Neural cell (in vitro differentiated cells): ENCODE measurements at regions not wholly inside any gene's neighbourhood (a gene's known extent, or its start where the extent isn't known, plus 50 kb on each side); places are given as distances from the start of the nearest gene placed in this dataset.

ENCODE experiments used
- H2AFZ ChIP-seq: fragments of 200-600, 300-800 bp; sonication (generic), shearing (Covaris generic); 2 replicates; pipeline ENCODE4 v1.6.0; 2014; ENCODE audit warnings: low read depth, mild to moderate bottlenecking, antibody characterized with exemption, low read length, moderate library complexity
- H3F3A ChIP-seq: fragments of 200-600 bp; shearing (Covaris generic); 2 replicates; pipeline ENCODE4 v1.6.1; 2016; ENCODE audit warnings: mild to moderate bottlenecking, moderate library complexity, mixed read lengths, antibody characterized with exemption, low read length; ENCODE audit not compliant: insufficient read depth, poor library complexity, severe bottlenecking
- H3K27ac ChIP-seq: fragments of 200-600, 300-800 bp; sonication (generic), shearing (Covaris generic); 2 replicates; pipeline ENCODE4 v1.5.1; 2014; ENCODE audit warnings: mild to moderate bottlenecking, low read length, moderate library complexity
- H3K27me3 ChIP-seq: fragments of 300-800, 200-600 bp; sonication (generic), shearing (Covaris generic); 2 replicates; pipeline ENCODE4 v1.6.0; 2014; ENCODE audit warnings: mild to moderate bottlenecking, low read depth, low read length, moderate library complexity; ENCODE audit not compliant: insufficient read depth
- H3K36me3 ChIP-seq: fragments of 300-800, 200-600 bp; sonication (generic), shearing (Covaris generic); 2 replicates; pipeline ENCODE4 v1.5.1; 2014; ENCODE audit warnings: mild to moderate bottlenecking, antibody characterized with exemption, low read length, moderate library complexity; ENCODE audit not compliant: insufficient read depth
- H3K4me2 ChIP-seq: fragments of 300-800, 200-600 bp; sonication (generic), shearing (Covaris generic); 2 replicates; pipeline ENCODE4 v1.6.0; 2014; ENCODE audit warnings: mild to moderate bottlenecking, low read length
- H3K4me3 ChIP-seq: fragments of 300-800, 200-600 bp; sonication (generic), shearing (Covaris generic); 2 replicates; pipeline ENCODE4 v1.5.1; 2014; ENCODE audit warnings: mild to moderate bottlenecking, low read length, moderate library complexity
- H3K79me2 ChIP-seq: fragments of 200-600 bp; shearing (Covaris generic); replicated peaks from 2 replicates; pipeline ENCODE4 v1.6.0; 2014; ENCODE audit warnings: mild to moderate bottlenecking, low read length, moderate library complexity; ENCODE audit not compliant: insufficient read depth
- H3K9ac ChIP-seq: fragments of 300-800, 200-600 bp; sonication (generic), shearing (Covaris generic); 2 replicates; pipeline ENCODE4 v1.6.1; 2016; ENCODE audit warnings: mild to moderate bottlenecking, low read length, mixed read lengths
- H3K9me2 ChIP-seq: fragments of 200-600 bp; shearing (Covaris generic); 2 replicates; pipeline ENCODE4 v1.6.1; 2016; ENCODE audit warnings: mild to moderate bottlenecking, low read length, mixed read lengths; ENCODE audit not compliant: insufficient read depth
- H3K9me3 ChIP-seq: fragments of 200-600, 300-800 bp; sonication (generic), shearing (Covaris generic); 2 replicates; pipeline ENCODE4 v1.6.1; 2016; ENCODE audit warnings: mild to moderate bottlenecking, mixed run types, low read length, moderate library complexity, mixed read lengths
- H4K20me1 ChIP-seq: fragments of 200-600 bp; shearing (Covaris generic); 2 replicates; pipeline ENCODE4 v1.6.1; 2016; ENCODE audit warnings: mild to moderate bottlenecking, mixed run types; ENCODE audit not compliant: insufficient read depth
- EP300 ChIP-seq: fragments of 450-650 bp; conservative IDR thresholded peaks from 2 replicates; pipeline ENCODE4 v1.6.1; 2014; ENCODE audit warnings: antibody characterized with exemption, mild to moderate bottlenecking, moderate library complexity; ENCODE audit not compliant: poor library complexity, severe bottlenecking
- EZH2 ChIP-seq: fragments of 200-600, 300-800 bp; shearing (Covaris generic), sonication (generic); IDR thresholded peaks from 2 replicates; pipeline ENCODE4 v1.6.1; 2014; ENCODE audit warnings: antibody characterized with exemption, low read length, borderline replicate concordance, mild to moderate bottlenecking; ENCODE audit not compliant: insufficient read depth, poor library complexity, severe bottlenecking
- MXI1 ChIP-seq: fragments of 450-650 bp; conservative IDR thresholded peaks from 2 replicates; pipeline ENCODE4 v1.6.1; 2014; ENCODE audit warnings: antibody characterized with exemption, mild to moderate bottlenecking; ENCODE audit not compliant: poor library complexity, severe bottlenecking
- POLR2AphosphoS5 ChIP-seq: IDR thresholded peaks from 2 replicates; pipeline ENCODE4 v1.6.1; 2012
- RAD21 ChIP-seq: fragments of 450-650 bp; conservative IDR thresholded peaks from 2 replicates; pipeline ENCODE4 v1.6.1; 2014; ENCODE audit warnings: antibody characterized with exemption, mild to moderate bottlenecking, moderate library complexity
- SMC3 ChIP-seq: fragments of 450-650 bp; conservative IDR thresholded peaks from 2 replicates; pipeline ENCODE4 v1.6.1; 2014; ENCODE audit warnings: antibody characterized with exemption, mild to moderate bottlenecking, moderate library complexity; ENCODE audit not compliant: poor library complexity
- TAF1 ChIP-seq: IDR thresholded peaks from 2 replicates; pipeline ENCODE4 v1.6.1; 2012; ENCODE audit warnings: low read depth
- TF ChIP-seq, protein P1 (sequence below): IDR thresholded peaks from 2 replicates; pipeline ENCODE4 v1.6.1; 2012; ENCODE audit warnings: borderline replicate concordance
- TF ChIP-seq, protein P2 (sequence below): fragments of 450-650 bp; IDR thresholded peaks from 2 replicates; pipeline ENCODE4 v1.5.1; 2014; ENCODE audit warnings: antibody characterized with exemption, mild to moderate bottlenecking, moderate library complexity; ENCODE audit not compliant: poor library complexity, severe bottlenecking

DNA sequence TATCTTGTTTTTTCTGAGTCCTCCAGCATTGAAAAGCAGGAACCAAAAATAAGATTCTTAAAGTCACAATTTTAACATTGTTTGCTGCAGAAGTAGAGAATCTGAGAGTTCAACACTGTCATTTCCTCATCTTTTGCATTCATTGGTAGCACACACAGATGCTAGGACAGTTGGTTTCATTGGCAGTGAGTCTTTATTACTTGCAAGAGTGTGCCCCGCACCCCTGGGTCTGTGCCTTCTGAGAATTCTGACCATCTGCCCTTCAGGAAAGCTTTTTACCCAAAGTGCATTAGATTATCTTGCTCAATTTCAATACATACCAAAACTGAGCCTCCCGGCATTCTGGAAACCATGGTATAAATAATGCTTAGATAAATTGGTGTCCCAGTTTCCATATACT, 247.7 kb upstream of the SLITRK1 start:
- no peaks in the 10 kb centered on the region for H3F3A ChIP-seq
- no peaks in the 10 kb centered on the region for H3K9me3 ChIP-seq
- no peaks in the 10 kb centered on the region for H4K20me1 ChIP-seq
- H3K27me3 ChIP-seq, result no peaks in the 10 kb centered on the region
- no peaks in the 10 kb centered on the region for H3K79me2 ChIP-seq
- H3K27ac ChIP-seq, result no peak overlapping the region
- no peak overlapping the region for H3K4me2 ChIP-seq
- H3K9me2 ChIP-seq, result no peaks in the 10 kb centered on the region
- no peak overlapping the region for H3K4me3 ChIP-seq
- TF ChIP-seq, protein P1, sequence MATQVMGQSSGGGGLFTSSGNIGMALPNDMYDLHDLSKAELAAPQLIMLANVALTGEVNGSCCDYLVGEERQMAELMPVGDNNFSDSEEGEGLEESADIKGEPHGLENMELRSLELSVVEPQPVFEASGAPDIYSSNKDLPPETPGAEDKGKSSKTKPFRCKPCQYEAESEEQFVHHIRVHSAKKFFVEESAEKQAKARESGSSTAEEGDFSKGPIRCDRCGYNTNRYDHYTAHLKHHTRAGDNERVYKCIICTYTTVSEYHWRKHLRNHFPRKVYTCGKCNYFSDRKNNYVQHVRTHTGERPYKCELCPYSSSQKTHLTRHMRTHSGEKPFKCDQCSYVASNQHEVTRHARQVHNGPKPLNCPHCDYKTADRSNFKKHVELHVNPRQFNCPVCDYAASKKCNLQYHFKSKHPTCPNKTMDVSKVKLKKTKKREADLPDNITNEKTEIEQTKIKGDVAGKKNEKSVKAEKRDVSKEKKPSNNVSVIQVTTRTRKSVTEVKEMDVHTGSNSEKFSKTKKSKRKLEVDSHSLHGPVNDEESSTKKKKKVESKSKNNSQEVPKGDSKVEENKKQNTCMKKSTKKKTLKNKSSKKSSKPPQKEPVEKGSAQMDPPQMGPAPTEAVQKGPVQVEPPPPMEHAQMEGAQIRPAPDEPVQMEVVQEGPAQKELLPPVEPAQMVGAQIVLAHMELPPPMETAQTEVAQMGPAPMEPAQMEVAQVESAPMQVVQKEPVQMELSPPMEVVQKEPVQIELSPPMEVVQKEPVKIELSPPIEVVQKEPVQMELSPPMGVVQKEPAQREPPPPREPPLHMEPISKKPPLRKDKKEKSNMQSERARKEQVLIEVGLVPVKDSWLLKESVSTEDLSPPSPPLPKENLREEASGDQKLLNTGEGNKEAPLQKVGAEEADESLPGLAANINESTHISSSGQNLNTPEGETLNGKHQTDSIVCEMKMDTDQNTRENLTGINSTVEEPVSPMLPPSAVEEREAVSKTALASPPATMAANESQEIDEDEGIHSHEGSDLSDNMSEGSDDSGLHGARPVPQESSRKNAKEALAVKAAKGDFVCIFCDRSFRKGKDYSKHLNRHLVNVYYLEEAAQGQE, result no peak
- TF ChIP-seq SMC3, result no peak
- TF ChIP-seq EP300, result no peak
- TF ChIP-seq, protein P2, sequence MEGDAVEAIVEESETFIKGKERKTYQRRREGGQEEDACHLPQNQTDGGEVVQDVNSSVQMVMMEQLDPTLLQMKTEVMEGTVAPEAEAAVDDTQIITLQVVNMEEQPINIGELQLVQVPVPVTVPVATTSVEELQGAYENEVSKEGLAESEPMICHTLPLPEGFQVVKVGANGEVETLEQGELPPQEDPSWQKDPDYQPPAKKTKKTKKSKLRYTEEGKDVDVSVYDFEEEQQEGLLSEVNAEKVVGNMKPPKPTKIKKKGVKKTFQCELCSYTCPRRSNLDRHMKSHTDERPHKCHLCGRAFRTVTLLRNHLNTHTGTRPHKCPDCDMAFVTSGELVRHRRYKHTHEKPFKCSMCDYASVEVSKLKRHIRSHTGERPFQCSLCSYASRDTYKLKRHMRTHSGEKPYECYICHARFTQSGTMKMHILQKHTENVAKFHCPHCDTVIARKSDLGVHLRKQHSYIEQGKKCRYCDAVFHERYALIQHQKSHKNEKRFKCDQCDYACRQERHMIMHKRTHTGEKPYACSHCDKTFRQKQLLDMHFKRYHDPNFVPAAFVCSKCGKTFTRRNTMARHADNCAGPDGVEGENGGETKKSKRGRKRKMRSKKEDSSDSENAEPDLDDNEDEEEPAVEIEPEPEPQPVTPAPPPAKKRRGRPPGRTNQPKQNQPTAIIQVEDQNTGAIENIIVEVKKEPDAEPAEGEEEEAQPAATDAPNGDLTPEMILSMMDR, result no peak
- TF ChIP-seq RAD21, result no peak
- no peak for TF ChIP-seq TAF1
- no peak for TF ChIP-seq EZH2
- no peak for TF ChIP-seq MXI1
- no peak for TF ChIP-seq POLR2AphosphoS5
- no peaks in the 10 kb centered on the region for H3K36me3 ChIP-seq
- no peak overlapping the region for H2AFZ ChIP-seq
- no peak overlapping the region for H3K9ac ChIP-seq

DNA sequence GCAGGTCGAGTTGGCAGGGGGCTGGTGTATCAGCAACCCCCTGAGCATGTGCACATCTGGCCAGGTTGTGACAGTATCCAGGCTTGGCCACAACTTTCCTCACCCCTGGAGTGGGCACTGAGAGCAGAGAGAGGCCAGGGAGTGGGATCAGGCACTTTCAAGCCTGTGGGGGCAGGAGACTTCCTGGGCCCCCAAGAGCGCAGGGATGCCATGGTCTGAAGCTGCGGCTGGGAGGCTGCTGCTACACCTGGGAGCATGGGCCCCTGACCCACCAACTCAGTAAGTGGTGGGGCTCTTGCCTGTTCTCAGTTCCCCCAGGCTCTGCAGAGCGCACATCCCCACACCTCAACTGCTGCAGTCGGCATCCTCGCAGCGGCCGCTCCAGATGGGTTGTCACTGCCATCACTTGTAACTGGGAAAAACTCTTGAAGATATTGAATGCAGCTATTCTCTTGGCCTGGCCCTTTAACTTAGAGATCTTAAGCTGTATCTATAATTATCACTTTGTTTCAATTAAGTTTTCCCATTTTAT, 245.4 kb upstream of the SLITRK1 start:
- Histone ChIP-seq H3F3A (no peaks in the 10 kb centered on the region), H3K27me3 (no peaks in the 10 kb centered on the region), H3K79me2 (no peaks in the 10 kb centered on the region), H3K9ac (no peak overlapping the region), H3K9me2 (no peaks in the 10 kb centered on the region), H2AFZ (no peak overlapping the region), H3K4me2 (no peak overlapping the region), H4K20me1 (no peaks in the 10 kb centered on the region), H3K36me3 (no peaks in the 10 kb centered on the region), H3K4me3 (no peak overlapping the region), H3K9me3 (no peaks in the 10 kb centered on the region), H3K27ac (no peak overlapping the region)
- TF ChIP-seq, protein P1, result no peak
- TF ChIP-seq EZH2 (no peak), EP300 (no peak), SMC3 (no peak), TAF1 (no peak), RAD21 (no peak), POLR2AphosphoS5 (no peak), MXI1 (no peak)
- TF ChIP-seq, protein P2, result no peak
